SU-DHL-6 (cell line): ENCODE measurements at regions not wholly inside any gene's neighbourhood (a gene's known extent, or its start where the extent isn't known, plus 50 kb on each side); places are given as distances from the start of the nearest gene placed in this dataset.

Experiments
- H2AFZ ChIP-seq: fragments of 200-600 bp; sonication (generic); 2 replicates; pipeline ENCODE4 v1.6.1; 2014; ENCODE audit warnings: low read depth, mild to moderate bottlenecking, moderate library complexity, mixed read lengths, antibody characterized with exemption, low read length; ENCODE audit not compliant: severe bottlenecking
- H3F3A ChIP-seq: fragments of 200-600 bp; shearing (Covaris generic); 2 replicates; pipeline ENCODE4 v1.6.0; 2016; ENCODE audit warnings: antibody characterized with exemption, mild to moderate bottlenecking; ENCODE audit not compliant: insufficient read depth
- H3K27ac ChIP-seq: fragments of 200-600 bp; sonication (generic); 2 replicates; pipeline ENCODE4 v1.5.1; 2016; ENCODE audit warnings: low read depth, mild to moderate bottlenecking, low read length, moderate library complexity, mixed read lengths
- H3K27me3 ChIP-seq: fragments of 200-600 bp; sonication (generic), shearing (Covaris generic); 2 replicates; pipeline ENCODE4 v1.6.0; 2014; ENCODE audit warnings: mild to moderate bottlenecking, low read length
- H3K36me3 ChIP-seq: fragments of 200-600 bp; sonication (generic); 2 replicates; pipeline ENCODE4 v1.6.1; 2014; ENCODE audit warnings: mild to moderate bottlenecking, low read length, mixed read lengths
- H3K4me2 ChIP-seq: fragments of 300-600, 200-600 bp; shearing (Covaris generic), sonication (generic); 2 replicates; pipeline ENCODE4 v1.6.0; 2014; ENCODE audit warnings: low read length, low read depth, mild to moderate bottlenecking; ENCODE audit not compliant: poor library complexity, severe bottlenecking
- H3K4me3 ChIP-seq: fragments of 200-600 bp; sonication (generic); 2 replicates; pipeline ENCODE4 v1.5.1; 2014; ENCODE audit warnings: antibody characterized with exemption, low read length, mild to moderate bottlenecking, mixed read lengths; ENCODE audit not compliant: insufficient read depth, poor library complexity, severe bottlenecking
- H3K79me2 ChIP-seq: fragments of 200-600 bp; sonication (generic); 2 replicates; pipeline ENCODE4 v1.6.1; 2014; ENCODE audit warnings: mild to moderate bottlenecking, low read length, moderate library complexity; ENCODE audit not compliant: insufficient read depth
- H3K9ac ChIP-seq: fragments of 200-600 bp; sonication (generic); 2 replicates; pipeline ENCODE4 v1.7.0; 2014; ENCODE audit warnings: mild to moderate bottlenecking, low read length
- H3K9me2 ChIP-seq: fragments of 200-600 bp; sonication (generic); replicated peaks from 2 replicates; pipeline ENCODE4 v1.6.1; 2014; ENCODE audit warnings: low read length; ENCODE audit not compliant: insufficient read depth
- H3K9me3 ChIP-seq: fragments of 200-600 bp; sonication (generic); 2 replicates; pipeline ENCODE4 v1.6.1; 2014; ENCODE audit warnings: low read length, mixed read lengths; ENCODE audit not compliant: insufficient read depth
- H4K20me1 ChIP-seq: fragments of 200-600 bp; sonication (generic); 2 replicates; pipeline ENCODE4 v1.6.1; 2014; ENCODE audit warnings: low read depth, mild to moderate bottlenecking, antibody characterized with exemption, low read length, moderate library complexity, mixed read lengths
- CTCF ChIP-seq: fragments of 200-600 bp; sonication (generic); IDR thresholded peaks from one replicate; pipeline ENCODE4 v1.5.1; 2017; ENCODE audit warnings: antibody characterized with exemption, mild to moderate bottlenecking, low read length, moderate library complexity; ENCODE audit not compliant: insufficient read depth, poor library complexity, severe bottlenecking
- EZH2phosphoT487 ChIP-seq: fragments of 200-600 bp; sonication (generic), shearing (Covaris generic); conservative IDR thresholded peaks from 2 replicates; pipeline ENCODE4 v1.6.1; 2018; ENCODE audit warnings: mild to moderate bottlenecking, antibody characterized with exemption, low read length, moderate library complexity, mixed read lengths

GRCh38 chr10:47061776-47062175 is 150.5 kb downstream of the PTPN20 start:
- Histone ChIP-seq H3K4me3 (no peak overlapping the region), H3K79me2 (no peaks in the 10 kb centered on the region), H3F3A (no peaks in the 10 kb centered on the region), H3K9ac (no peak overlapping the region), H3K9me3 (no peaks in the 10 kb centered on the region), H3K4me2 (no peak overlapping the region), H3K9me2 (no peaks in the 10 kb centered on the region), H3K36me3 (no peaks in the 10 kb centered on the region), H3K27me3 (no peaks in the 10 kb centered on the region), H2AFZ (no peak overlapping the region), H4K20me1 (no peaks in the 10 kb centered on the region), H3K27ac (no peak overlapping the region)
- TF ChIP-seq CTCF (no peak), EZH2phosphoT487 (no peak)

- no peak overlapping the region for H2AFZ ChIP-seq
- H3K9me3 ChIP-seq, result no peaks in the 10 kb centered on the region
- H3K27ac ChIP-seq, result no peak overlapping the region
- H3F3A ChIP-seq, result no peaks in the 10 kb centered on the region
- H3K27me3 ChIP-seq, result no peaks in the 10 kb centered on the region
- H3K9me2 ChIP-seq, result no peaks in the 10 kb centered on the region
- H4K20me1 ChIP-seq, result no peaks in the 10 kb centered on the region
- TF ChIP-seq EZH2phosphoT487 (no peak), CTCF (no peak)
- no peaks in the 10 kb centered on the region for H3K36me3 ChIP-seq
- H3K4me2 ChIP-seq, result no peak overlapping the region
- no peak overlapping the region for H3K4me3 ChIP-seq
- H3K9ac ChIP-seq, result no peak overlapping the region
- no peaks in the 10 kb centered on the region for H3K79me2 ChIP-seq
Observed at GRCh38 chr10:47062441-47063200, 151.4 kb downstream of the PTPN20 start.

- Histone ChIP-seq H4K20me1 (no peaks in the 10 kb centered on the region), H3K27ac (no peak overlapping the region), H3K4me2 (no peak overlapping the region), H3K79me2 (no peaks in the 10 kb centered on the region), H2AFZ (no peak overlapping the region), H3F3A (no peaks in the 10 kb centered on the region), H3K9me2 (no peaks in the 10 kb centered on the region), H3K4me3 (no peak overlapping the region), H3K9me3 (no peaks in the 10 kb centered on the region), H3K9ac (no peak overlapping the region), H3K36me3 (no peaks in the 10 kb centered on the region), H3K27me3 (no peaks in the 10 kb centered on the region)
- TF ChIP-seq EZH2phosphoT487, result no peak
- no peak for TF ChIP-seq CTCF
Observed at GRCh38 chr10:47063858-47064257, 152.6 kb downstream of the PTPN20 start.
